ENCODE measurements at regions not wholly inside any gene's neighbourhood (a gene's known extent, or its start where the extent isn't known, plus 50 kb on each side); places are given as distances from the start of the nearest gene placed in this dataset.

DNA sequence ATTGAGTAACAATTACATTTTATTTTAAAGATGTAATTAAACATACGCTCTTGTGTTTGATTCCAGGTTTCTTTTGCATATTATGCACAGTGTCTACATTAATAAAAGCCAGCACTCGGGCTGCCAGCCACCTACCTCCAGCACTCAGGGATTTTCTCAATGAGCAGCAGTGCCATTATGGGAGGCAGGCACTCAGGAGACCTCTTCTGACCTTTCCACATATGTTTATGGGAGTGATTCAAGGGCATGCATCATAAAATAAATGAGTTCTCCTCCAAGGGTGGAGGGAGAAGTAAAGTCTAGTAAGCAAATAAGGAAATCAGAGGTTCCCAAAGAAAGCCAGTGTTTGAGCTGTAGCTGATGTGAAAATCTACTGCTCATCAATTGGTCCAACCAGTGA lies 119.8 kb upstream of the IRX2 start:
- H3F3A ChIP-seq (replicated peaks; ENCODE audit: insufficient read depth) = no peaks in the 10 kb centered on the region
- H3K4me2 ChIP-seq = no peak overlapping the region
- H4K20me1 ChIP-seq (ENCODE audit: insufficient read depth) = no peaks in the 10 kb centered on the region
- no peaks in the 10 kb centered on the region; the same call in 1 of the 2 replicates for H3K27me3 ChIP-seq (ENCODE audit: insufficient read depth)
- no peak overlapping the region for H3K9ac ChIP-seq
- TF ChIP-seq CHD2 (IDR thresholded peaks at IDR 0.05; ENCODE audit: low read length, partially characterized antibody) = no peak
- TF ChIP-seq, protein P1, sequence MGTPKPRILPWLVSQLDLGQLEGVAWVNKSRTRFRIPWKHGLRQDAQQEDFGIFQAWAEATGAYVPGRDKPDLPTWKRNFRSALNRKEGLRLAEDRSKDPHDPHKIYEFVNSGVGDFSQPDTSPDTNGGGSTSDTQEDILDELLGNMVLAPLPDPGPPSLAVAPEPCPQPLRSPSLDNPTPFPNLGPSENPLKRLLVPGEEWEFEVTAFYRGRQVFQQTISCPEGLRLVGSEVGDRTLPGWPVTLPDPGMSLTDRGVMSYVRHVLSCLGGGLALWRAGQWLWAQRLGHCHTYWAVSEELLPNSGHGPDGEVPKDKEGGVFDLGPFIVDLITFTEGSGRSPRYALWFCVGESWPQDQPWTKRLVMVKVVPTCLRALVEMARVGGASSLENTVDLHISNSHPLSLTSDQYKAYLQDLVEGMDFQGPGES (IDR thresholded peaks at IDR 0.05; ENCODE audit: low read depth, low read length) = no peak
- no peak for TF ChIP-seq POLR2AphosphoS5 (IDR thresholded peaks at IDR 0.05; ENCODE audit: low read depth, low read length)
- TF ChIP-seq GATA2 (CRISPR knock-in tag; IDR thresholded peaks at IDR 0.05) = no peak
- TF ChIP-seq, protein P2, sequence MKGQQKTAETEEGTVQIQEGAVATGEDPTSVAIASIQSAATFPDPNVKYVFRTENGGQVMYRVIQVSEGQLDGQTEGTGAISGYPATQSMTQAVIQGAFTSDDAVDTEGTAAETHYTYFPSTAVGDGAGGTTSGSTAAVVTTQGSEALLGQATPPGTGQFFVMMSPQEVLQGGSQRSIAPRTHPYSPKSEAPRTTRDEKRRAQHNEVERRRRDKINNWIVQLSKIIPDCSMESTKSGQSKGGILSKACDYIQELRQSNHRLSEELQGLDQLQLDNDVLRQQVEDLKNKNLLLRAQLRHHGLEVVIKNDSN (IDR thresholded peaks at IDR 0.05; ENCODE audit: borderline replicate concordance, low read depth) = no peak
- TF ChIP-seq TEAD4 (IDR thresholded peaks at IDR 0.05; ENCODE audit: borderline replicate concordance, insufficient read depth) = no peak
- TF ChIP-seq MAX (IDR thresholded peaks at IDR 0.05; ENCODE audit: low read depth) = no peak
- no peak for TF ChIP-seq USF2 (IDR thresholded peaks at IDR 0.05; ENCODE audit: borderline replicate concordance, low read depth, low read length)
- no peak for TF ChIP-seq TCF12 (IDR thresholded peaks at IDR 0.05)
- TF ChIP-seq RXRA (IDR thresholded peaks at IDR 0.05; ENCODE audit: borderline replicate concordance, low read depth) = no peak
- TF ChIP-seq MXI1 (IDR thresholded peaks at IDR 0.05; ENCODE audit: low read depth, low read length) = no peak
- TF ChIP-seq SMC3 (IDR thresholded peaks at IDR 0.05; ENCODE audit: low read depth, low read length) = no peak
- TF ChIP-seq, protein P3, sequence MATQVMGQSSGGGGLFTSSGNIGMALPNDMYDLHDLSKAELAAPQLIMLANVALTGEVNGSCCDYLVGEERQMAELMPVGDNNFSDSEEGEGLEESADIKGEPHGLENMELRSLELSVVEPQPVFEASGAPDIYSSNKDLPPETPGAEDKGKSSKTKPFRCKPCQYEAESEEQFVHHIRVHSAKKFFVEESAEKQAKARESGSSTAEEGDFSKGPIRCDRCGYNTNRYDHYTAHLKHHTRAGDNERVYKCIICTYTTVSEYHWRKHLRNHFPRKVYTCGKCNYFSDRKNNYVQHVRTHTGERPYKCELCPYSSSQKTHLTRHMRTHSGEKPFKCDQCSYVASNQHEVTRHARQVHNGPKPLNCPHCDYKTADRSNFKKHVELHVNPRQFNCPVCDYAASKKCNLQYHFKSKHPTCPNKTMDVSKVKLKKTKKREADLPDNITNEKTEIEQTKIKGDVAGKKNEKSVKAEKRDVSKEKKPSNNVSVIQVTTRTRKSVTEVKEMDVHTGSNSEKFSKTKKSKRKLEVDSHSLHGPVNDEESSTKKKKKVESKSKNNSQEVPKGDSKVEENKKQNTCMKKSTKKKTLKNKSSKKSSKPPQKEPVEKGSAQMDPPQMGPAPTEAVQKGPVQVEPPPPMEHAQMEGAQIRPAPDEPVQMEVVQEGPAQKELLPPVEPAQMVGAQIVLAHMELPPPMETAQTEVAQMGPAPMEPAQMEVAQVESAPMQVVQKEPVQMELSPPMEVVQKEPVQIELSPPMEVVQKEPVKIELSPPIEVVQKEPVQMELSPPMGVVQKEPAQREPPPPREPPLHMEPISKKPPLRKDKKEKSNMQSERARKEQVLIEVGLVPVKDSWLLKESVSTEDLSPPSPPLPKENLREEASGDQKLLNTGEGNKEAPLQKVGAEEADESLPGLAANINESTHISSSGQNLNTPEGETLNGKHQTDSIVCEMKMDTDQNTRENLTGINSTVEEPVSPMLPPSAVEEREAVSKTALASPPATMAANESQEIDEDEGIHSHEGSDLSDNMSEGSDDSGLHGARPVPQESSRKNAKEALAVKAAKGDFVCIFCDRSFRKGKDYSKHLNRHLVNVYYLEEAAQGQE (IDR thresholded peaks at IDR 0.05; ENCODE audit: low read depth, low read length) = no peak
- H3K79me2 ChIP-seq (ENCODE audit: insufficient read depth) = no peaks in the 10 kb centered on the region
- no peaks in the 10 kb centered on the region for H3K36me3 ChIP-seq (replicated peaks in 1 of 2; ENCODE audit: control insufficient read depth in 1 of 2, insufficient read depth in 2 of 2, low read length in 1 of 2)
- no peak overlapping the region for H3K27ac ChIP-seq (ENCODE audit: low read depth in 2 of 2, low read length in 1 of 2)
- CTCF ChIA-PET = no interaction called here
- H2AFZ ChIP-seq (ENCODE audit: low read depth) = no peak overlapping the region
- H3K4me1 ChIP-seq (ENCODE audit: control insufficient read depth in 1 of 2, insufficient read depth in 2 of 2, low read depth in 1 of 2, low read length in 1 of 2) = no peaks in the 10 kb centered on the region
- DNase-seq = no peak
- 2% methylated on average over 2 of the region's 2 CpGs for WGBS (ENCODE audit: low lambda C conversion rate)
- no peak overlapping the region for H3K4me3 ChIP-seq (ENCODE audit: low read depth in 2 of 2, low read length in 1 of 2)
- H3K9me3 ChIP-seq = no peaks in the 10 kb centered on the region
- H3K9me2 ChIP-seq = no peaks in the 10 kb centered on the region
- POLR2A ChIA-PET = no interaction called here
